GM12891 (cell line): ENCODE measurements at regions not wholly inside any gene's neighbourhood (a gene's known extent, or its start where the extent isn't known, plus 50 kb on each side); places are given as distances from the start of the nearest gene placed in this dataset.

Experiments
- DNase-seq: peaks from one replicate; pipeline ENCODE4 v3.0.0; 2011; ENCODE audit warnings: low spot score; ENCODE audit not compliant: insufficient read length
- FAIRE-seq: peaks from 2 replicates; lab custom pipeline; 2011; peaks lifted over from hg19 to GRCh38; lab: Jason Lieb, UNC
- PAX5 ChIP-seq: IDR thresholded peaks from 2 replicates; pipeline ENCODE4 v1.6.1; 2011; ENCODE audit warnings: low read length, moderate library complexity, mild to moderate bottlenecking; ENCODE audit not compliant: insufficient read depth, severe bottlenecking
- POLR2A ChIP-seq: IDR thresholded peaks from 2 replicates; pipeline ENCODE4 v1.6.1; 2011; ENCODE audit warnings: low read depth, low read length, control low read depth
- POLR2AphosphoS5 ChIP-seq: IDR thresholded peaks from 2 replicates; pipeline ENCODE4 v1.6.1; 2011; ENCODE audit warnings: low read depth, low read length, control low read depth
- POU2F2 ChIP-seq: IDR thresholded peaks from 2 replicates; pipeline ENCODE4 v1.6.1; 2011; ENCODE audit warnings: low read depth, mild to moderate bottlenecking, control low read depth, low read length, moderate library complexity
- SPI1 ChIP-seq: IDR thresholded peaks from 2 replicates; pipeline ENCODE4 v1.6.1; 2011; ENCODE audit warnings: low read depth, low read length, control low read depth
- TAF1 ChIP-seq: IDR thresholded peaks from 2 replicates; pipeline ENCODE4 v1.6.1; 2011; ENCODE audit warnings: low read depth, low read length, control low read depth

GRCh38 chr3:162072656-162073164, 576.1 kb downstream of the OTOL1 start:
- FAIRE-seq (no peak), DNase-seq (no peak)
- TF ChIP-seq SPI1 (no peak), POLR2AphosphoS5 (no peak), POLR2A (no peak), TAF1 (no peak), POU2F2 (no peak)

GRCh38 chr3:162073422-162073975, 576.9 kb downstream of the OTOL1 start:
- TF ChIP-seq PAX5 (no peak), SPI1 (no peak), POLR2AphosphoS5 (no peak), TAF1 (no peak)
- FAIRE-seq, result no peak

GRCh38 chr3:162077108-162077507, 580.5 kb downstream of the OTOL1 start:
- FAIRE-seq (no peak), DNase-seq (no peak)
- TF ChIP-seq POLR2A (no peak), SPI1 (no peak), TAF1 (no peak), PAX5 (no peak), POU2F2 (no peak)

More at GRCh38 chr3:162073422-162073975, 576.9 kb downstream of the OTOL1 start:
- no peak for DNase-seq

GRCh38 chr3:162082516-162082915, 585.9 kb downstream of the OTOL1 start:
- FAIRE-seq (no peak), DNase-seq (no peak)
- TF ChIP-seq POU2F2 (no peak), TAF1 (no peak), SPI1 (no peak)

- FAIRE-seq, result no peak
- DNase-seq, result no peak
- TF ChIP-seq POLR2AphosphoS5 (no peak), POU2F2 (no peak), PAX5 (no peak), POLR2A (no peak)
Observed at GRCh38 chr3:162087361-162087760, 590.8 kb downstream of the OTOL1 start.

- no peak for TF ChIP-seq SPI1
- no peak for TF ChIP-seq TAF1
- no peak for TF ChIP-seq POU2F2
- no peak for TF ChIP-seq POLR2A
- TF ChIP-seq PAX5, result no peak
- no peak for TF ChIP-seq POLR2AphosphoS5
- FAIRE-seq, result no peak
Observed at GRCh38 chr3:162092751-162093150, 596.1 kb downstream of the OTOL1 start.

GRCh38 chr3:162094301-162094700, 597.7 kb downstream of the OTOL1 start:
- no peak for DNase-seq
- TF ChIP-seq POLR2AphosphoS5, result no peak
- TF ChIP-seq SPI1, result no peak
- no peak for FAIRE-seq

More at GRCh38 chr3:162092751-162093150, 596.1 kb downstream of the OTOL1 start:
- DNase-seq, result no peak

- DNase-seq (no peak), FAIRE-seq (no peak)
- TF ChIP-seq TAF1 (no peak), POLR2AphosphoS5 (no peak), POU2F2 (no peak), POLR2A (no peak), PAX5 (no peak), SPI1 (no peak)
Observed at GRCh38 chr3:162096874-162097273, 600.3 kb downstream of the OTOL1 start.

- FAIRE-seq (no peak), DNase-seq (no peak)
- TF ChIP-seq POU2F2, result no peak
- TF ChIP-seq POLR2AphosphoS5, result no peak
- no peak for TF ChIP-seq SPI1
- TF ChIP-seq TAF1, result no peak
- TF ChIP-seq PAX5, result no peak
- no peak for TF ChIP-seq POLR2A
Observed at GRCh38 chr3:162103808-162104207, 607.2 kb downstream of the OTOL1 start.

- DNase-seq, result no peak
- FAIRE-seq, result no peak
- TF ChIP-seq TAF1 (no peak), POLR2A (no peak), POLR2AphosphoS5 (no peak), POU2F2 (no peak), PAX5 (no peak), SPI1 (no peak)
Observed at GRCh38 chr3:162111861-162112260, 615.3 kb downstream of the OTOL1 start.

GRCh38 chr3:162112719-162113118, 616.1 kb downstream of the OTOL1 start:
- TF ChIP-seq POU2F2, result no peak
- no peak for TF ChIP-seq PAX5
- no peak for TF ChIP-seq SPI1
- TF ChIP-seq POLR2A, result no peak
- no peak for TF ChIP-seq POLR2AphosphoS5
- TF ChIP-seq TAF1, result no peak
- FAIRE-seq, result no peak
- DNase-seq, result no peak
